Fibroblast of skin of left biceps (primary cell): ENCODE measurements at regions not wholly inside any gene's neighbourhood (a gene's known extent, or its start where the extent isn't known, plus 50 kb on each side); places are given as distances from the start of the nearest gene placed in this dataset.

Source experiments
- DNase-seq, 2 experiments: peaks; one replicate each; pipeline ENCODE4 v3.0.0-alpha.2; 2013; ENCODE audit warnings: low read depth in 2 of 2

DNA sequence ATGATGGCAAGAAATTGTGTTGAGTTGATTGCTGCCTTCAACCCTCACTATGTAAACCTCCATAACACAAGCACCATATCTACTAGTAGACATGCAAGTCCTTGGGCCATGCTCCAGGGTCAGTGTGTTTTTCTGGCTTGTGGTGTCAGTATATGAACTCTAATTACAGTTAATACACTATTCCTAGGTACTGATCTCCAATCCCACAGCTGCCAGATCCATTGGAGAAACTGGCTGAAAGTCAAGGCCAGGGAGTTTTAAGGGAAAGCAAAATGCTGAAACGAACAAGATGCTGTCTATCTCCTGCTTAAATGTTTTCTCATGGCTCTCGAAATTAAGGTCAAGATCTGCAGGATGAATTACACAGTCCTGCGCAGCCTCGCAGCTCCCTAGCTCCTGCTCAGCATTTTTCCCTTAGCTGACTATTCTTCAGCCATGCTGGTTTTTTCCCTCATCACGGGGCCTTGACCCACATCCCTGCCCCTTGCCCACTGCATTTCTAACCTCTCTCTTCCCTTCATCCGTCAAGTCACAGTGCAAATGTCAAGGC is 425.0 kb upstream of the ADAMTS9 start:
- no peak for DNase-seq

DNA sequence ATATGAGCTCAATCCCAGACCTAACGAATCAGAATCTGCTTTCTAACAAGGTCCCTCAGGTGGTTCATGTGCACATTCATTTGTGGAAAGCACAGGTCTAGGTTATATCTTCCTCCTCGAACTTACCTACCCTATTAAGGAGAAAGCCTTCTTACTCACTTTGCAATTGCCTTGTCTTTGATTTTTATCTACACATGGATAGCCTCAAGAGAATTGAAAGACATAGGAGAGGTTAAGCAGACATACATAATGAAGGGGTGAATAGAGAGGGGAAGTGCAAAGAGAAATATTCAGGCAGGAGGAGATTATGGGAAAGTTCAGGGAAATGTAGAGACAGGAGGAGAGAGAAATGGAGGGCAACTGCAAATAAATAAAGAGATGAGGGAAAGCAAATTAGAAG is 422.9 kb upstream of the ADAMTS9 start:
- no peak for DNase-seq

DNA sequence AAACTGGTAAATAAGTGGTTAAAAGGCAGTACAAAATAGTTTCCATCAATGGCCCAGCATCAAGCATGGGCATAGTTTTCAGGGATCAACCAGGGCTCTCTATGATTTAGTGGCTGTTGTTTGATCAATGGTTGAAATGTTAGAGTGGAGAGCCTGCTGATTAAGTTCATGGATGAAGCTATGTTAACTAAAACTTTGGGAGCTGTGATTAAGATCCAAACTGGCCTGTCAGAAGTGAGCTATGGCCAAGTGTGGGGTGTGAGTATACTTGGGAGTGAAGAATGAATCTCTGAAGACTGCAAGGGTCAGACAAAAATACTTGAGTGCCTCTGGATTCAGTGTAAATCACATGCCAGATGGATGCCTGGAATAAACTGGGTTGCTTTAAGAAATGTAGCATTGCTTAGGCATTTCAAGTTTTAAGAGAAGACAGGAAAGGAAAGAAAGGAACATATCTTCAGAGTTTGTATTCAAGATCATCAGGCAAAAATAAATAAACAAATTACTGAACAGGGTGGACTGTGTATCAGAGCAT is 422.2 kb upstream of the ADAMTS9 start:
- no peak for DNase-seq

DNA sequence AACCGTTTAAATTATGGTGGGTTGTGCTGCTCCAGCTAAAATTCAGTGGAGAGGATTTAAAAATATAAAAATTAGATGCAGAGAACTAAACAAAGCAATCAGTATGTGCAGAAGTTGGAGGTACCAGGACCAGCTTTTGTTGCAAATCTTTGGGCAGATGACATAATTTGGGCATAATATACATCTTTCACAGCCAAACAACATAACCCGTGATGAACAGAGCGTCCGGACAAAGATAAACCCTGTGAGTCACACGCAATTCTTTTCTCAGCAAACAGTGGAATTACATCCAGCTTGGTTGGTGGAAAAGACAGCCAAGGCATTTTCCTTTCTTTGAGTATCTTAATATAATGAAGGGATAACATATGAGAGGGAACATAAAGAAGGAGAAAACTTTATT is 419.4 kb upstream of the ADAMTS9 start:
- DNase-seq, result no peak

DNA sequence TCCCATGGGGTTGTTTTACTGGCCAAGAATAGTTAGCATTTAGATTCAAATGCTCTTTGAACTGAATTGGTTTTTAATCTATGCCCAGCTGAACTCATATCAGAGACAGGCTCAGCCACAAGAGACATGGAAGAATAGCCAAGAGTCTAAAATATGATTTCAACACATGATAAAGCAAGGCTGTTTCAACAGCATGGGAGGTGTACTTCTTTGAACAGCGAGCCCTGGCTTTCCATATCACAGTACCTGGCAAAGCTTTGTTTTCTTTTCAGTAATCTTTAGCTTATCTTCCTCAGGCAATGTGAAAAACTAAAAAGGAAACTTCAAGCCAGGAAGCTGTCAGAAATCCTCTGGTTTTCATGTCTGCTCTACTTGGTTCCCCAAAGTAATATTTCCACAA is 413.6 kb upstream of the ADAMTS9 start:
- DNase-seq, result no peak

DNA sequence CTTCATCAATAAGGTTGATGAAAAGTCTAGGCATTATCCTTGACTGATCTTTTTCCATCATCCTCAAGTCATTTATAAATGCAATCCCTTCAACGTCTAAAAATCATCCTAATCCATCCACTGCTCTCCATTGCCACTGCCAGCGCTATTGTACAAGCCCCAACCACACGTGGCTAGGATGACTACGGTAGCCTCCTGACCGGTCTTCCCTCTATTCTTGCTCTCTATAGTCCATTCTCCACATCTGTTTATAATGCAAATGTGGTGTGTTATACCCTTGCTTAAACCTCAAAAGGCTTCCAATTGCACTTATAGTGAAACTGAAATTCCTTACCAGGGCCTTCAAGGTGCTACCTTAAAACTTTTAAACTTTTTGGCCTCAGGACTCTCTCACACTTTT is 410.6 kb upstream of the ADAMTS9 start:
- no peak for DNase-seq

DNA sequence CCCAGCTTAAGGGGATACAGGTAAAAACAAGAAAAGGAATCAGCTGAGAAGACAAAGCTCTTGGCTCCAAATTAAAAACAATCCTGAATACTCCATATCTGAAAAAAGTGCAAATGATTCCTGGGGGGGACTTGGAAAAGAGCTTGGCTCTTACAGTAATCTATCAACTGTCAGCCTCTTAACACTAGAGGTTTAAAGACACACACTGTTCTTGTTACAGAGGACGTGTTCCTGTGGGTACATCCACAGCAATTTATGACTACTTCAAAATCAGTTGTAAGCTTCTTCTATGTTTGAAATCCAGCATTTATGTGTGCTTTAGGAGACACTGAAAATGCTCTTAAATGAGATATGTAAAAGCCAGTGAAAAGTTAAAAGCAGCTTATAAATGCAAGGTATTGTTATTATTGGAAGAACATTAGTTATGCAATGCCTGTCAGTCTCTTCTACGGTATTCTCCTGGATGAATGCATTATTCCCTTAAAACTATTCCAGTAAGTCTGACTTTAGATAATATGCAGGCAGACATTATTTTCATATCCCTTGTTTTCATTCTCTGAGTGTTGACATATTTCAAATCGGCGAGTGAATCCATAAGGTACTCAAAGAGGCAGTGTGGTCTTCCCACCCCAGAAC is 408.4 kb upstream of the ADAMTS9 start:
- DNase-seq, result no peak

DNA sequence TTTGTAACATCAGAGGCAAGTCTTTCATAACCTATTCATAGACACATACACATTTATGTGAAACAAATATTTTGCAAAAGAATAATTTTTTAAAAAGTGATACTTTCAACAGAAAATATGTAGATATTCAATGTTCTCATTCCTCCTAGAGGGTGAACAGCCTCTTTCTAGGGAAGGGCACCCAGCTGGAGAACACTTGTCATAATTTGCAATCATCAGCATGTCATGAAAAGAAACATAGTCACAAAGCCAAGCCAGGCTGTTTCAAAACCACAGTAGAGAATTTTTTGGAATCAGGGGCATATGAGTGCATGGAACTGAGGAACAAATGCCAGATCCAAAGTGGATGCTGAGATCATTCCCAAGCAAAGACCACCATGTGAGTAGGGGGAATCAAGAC is 406.9 kb upstream of the ADAMTS9 start:
- no peak for DNase-seq

DNA sequence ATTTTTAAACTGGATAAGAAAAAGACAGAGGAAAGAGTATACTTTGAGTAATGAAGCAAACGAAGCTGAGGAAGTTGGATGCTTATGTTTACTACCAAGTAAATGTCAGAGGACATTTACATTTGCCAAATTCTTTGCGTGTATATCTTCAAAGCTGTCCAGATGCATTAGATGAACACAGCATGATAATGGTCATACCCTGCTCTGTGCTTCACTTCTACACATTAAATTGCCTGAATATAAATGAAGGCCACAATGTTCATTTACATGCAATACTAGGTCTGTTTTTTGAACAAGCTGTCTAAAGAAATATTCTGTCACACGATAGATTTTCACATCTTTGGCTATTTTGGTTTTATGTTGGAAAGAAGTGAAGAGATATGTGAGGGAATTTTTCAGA is 405.8 kb upstream of the ADAMTS9 start:
- no peak for DNase-seq

DNA sequence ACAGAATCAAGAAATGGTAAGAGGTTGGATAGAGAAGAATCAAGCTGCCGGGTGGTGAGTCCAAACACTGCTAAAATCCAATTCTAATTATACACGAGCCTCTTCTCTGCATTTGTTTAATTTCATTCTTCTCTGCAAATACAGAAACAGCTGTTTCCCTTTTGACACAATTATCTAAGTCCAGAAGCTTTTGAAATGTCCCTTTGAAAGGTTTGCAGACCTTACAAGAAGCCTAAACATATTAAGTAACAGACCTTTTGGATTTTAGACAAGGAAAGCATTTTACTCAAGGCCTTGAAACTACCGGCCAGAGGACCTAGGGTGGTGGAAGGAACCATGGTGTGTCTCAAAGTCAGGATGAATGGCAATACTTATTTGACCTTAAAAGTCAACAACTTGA is 403.8 kb upstream of the ADAMTS9 start:
- no peak for DNase-seq

DNA sequence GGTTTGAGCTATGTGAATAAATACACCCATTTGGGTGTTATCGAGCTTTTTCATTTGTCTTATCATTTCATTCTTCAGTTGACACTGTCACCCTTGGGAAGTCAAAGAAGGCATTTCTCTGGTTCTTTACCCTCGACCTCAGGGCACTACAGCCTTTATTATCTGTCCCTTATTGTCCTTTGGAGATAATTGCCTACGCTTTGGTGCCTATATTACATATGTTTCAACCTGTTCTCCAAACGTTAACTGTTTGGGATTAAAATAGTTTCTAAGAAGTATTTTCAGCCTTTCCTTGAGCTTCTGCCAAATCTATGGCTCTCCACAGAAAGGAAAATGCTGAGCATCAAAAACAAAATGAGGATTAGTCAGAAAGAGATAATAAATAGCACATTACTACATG is 395.4 kb upstream of the ADAMTS9 start:
- DNase-seq, result no peak

DNA sequence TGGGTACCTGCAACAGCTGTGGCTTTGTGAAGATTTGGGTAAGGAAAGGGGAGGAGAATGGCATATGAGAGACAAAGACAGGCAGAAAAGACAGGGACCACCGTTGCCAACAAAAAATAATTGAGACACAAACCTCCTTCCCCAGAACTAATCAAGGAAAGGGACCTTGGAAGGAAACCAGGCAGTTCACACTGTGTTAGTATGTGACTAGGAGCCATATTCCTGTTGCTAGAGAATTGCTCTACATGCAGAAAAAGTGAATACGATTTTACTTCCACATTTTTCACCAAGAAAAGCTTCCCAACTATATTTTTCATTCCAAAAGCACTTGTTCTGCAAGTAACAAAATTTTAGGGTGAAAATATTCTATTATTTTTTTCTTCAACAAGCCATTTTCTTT is 393.7 kb upstream of the ADAMTS9 start:
- DNase-seq, result no peak

DNA sequence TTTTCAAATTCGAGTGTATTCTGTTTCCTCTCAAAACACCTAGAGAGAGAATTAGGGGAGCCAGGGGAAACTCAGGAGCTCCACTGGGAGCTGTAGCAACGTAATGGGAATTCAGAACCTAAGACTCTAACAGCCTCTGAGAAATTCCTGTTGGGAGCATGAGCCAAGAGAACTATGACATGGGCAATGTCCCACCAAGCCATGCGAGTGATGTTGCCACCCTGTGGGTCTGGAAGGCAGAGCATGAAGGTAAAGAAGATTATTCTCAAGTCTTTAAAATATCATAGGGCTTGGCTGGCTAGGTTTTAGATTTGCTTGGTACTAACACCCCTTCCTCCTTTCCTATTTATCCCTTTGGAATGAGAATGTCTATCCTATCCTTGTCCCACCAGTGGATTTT is 392.6 kb upstream of the ADAMTS9 start:
- no peak for DNase-seq

DNA sequence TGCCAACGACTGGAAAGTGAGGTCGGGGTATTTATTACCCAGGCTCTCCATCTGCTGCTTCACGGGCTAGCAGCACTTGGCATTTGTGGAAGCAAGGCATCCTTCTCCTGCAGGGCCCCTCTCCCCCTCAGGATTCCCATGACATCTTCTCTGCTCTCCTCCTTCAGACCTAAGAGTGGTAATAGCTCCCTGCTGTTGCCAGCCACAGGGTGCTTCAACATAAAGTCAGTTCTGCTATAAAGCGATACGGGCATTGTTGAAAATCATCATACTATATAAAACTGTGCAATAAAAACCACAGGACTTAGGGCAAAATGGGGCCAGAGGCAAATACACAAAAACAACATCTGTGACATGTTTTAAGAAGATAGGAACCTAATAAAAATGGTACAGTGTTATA is 391.8 kb upstream of the ADAMTS9 start:
- DNase-seq, result no peak

DNA sequence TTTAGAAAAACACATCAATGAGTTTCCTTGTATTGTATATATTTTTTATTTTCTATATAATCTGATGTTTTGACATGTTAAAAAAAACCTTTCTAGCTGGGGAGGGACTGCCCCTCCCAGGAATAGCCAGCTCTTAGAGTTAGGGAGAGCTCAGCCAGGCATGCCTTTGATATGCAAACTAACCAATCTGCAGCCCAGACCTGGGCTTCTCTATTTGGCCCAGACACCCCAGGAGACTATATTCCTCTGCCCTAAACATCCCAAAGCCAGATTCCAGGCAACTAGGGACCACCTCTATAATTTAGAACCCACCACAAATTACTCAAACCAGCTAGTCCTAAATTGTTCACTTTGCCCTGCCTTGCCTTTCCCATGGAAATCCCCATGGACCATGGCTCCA is 390.9 kb upstream of the ADAMTS9 start:
- no peak for DNase-seq

DNA sequence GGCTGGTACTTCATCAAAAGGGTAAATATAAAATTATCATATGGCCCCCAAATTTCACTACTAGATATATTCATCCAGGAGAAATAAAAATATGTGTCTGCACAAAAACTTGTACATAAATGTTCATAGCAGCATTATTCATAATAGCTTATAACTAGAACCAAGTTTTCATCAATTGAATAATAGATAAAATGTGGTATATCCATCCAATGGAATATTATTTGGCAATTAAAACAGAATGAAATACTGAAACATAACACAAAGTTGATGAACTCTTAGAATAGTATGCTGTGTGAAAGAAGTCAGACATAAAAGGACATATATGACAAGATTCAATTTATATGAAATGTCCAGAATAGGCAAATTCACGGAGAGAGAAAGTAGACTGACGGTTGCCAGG is 389.3 kb upstream of the ADAMTS9 start:
- no peak for DNase-seq

DNA sequence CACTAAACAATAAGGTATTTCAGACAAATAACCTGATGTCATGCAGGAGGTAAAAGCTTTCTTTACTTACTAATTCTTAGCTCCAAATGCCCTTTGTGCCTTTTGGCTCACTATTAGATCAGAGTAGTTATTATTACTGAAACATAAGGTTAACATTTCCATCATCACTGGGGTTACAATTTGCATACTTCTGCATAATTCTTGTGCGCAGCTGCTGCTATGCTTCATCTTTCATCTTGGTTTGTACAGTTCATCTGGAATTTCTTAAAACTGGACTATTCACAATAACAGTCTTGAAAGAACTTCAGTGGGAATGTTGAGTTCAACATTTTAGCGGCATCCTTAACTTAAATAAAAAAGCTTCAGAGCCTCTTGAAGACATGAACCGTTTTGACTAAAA is 383.2 kb upstream of the ADAMTS9 start:
- no peak for DNase-seq

DNA sequence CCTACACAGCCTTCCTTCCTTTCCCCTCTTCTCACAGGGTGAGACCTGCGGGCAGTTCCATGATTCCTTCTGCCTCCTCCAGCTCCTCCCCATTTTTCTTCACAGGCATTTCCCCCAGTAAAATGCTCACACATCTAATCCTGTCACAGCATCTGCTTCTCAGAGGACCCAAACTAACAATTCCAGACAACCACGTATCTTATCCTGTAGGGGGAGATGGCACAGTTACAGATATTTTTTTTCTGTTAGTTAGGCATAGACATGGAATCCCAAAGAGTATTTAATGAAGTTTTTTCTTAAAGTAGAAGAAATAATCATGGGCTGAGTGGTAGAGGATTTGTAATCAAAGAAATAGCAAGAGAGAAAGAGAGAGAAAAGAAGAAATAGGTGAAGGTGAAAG is 373.1 kb upstream of the ADAMTS9 start:
- DNase-seq, result no peak

DNA sequence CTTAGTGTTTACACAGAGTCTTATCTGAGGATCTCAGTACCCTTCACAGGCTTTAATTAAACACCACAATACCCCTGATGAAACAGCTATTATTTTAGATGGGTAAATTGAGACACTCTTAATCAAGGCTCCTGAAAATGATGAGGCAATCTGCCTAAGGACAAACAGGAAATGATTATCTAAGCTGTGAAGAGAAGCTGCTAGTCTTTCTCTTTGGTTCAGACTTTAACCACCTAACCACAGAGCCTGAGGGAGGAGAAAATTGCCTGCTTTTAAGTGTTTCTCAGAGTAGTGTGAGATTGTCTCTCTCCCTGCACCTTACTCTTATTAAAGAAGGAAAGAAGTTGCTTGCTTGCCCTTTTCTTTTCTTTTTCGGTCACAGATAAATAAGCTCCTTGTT is 364.3 kb upstream of the ADAMTS9 start:
- no peak for DNase-seq

DNA sequence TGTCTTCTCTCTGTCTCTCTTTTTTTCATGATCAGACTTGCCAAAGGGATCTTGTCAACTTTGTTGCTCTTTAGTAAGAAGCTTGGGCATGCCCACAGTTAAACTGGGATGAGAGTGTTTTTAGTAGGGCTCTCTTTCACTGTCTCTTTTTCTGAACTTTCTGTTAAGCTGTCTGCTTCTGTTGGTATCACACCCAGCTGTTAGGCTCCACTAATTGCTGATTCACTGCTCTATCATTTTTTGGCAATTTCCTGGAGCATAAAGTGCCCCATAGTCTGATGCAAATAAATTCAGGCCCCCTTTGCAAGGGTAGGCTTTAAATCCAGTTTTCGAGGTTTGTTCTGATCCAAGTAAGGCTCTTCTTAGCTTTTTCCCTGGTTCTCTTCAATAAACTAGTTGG is 360.4 kb upstream of the ADAMTS9 start:
- DNase-seq, result no peak

DNA sequence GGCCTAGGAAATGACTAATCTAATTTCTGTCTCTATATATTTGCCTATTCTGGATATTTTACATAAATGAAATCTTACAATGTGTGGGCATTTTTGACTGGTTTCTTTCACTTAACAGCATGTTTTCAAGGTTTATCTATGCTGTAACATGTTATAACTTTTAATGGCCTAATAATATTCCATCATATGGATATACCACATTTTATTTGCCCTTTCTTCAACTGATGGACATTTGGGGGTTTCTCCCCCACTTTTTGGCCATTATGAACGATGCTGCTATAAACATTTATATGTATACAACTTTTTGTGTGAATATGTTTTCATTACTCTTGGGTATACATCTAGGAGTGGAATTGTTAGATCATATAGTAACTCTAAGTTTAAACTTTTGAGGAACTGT is 357.3 kb upstream of the ADAMTS9 start:
- no peak for DNase-seq

DNA sequence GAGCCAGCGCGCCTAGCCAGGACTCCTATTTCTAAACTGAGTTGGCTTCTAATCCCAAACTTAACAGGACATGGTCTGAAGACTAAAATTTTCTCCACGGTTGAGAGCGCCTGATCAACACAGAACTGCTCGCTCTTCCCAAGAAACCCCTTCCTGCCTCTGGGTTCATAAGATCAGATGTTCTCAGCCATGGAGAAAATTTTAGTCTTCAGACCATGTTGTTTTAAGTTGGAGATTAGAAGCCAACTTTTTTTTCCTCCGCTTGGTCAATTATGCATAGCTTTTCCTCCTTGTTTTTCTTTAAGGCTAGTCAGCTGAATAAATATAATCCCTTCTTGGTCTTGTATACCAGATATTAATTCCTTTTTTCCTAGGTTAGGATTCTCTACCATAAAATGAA is 356.6 kb upstream of the ADAMTS9 start:
- DNase-seq, result no peak

DNA sequence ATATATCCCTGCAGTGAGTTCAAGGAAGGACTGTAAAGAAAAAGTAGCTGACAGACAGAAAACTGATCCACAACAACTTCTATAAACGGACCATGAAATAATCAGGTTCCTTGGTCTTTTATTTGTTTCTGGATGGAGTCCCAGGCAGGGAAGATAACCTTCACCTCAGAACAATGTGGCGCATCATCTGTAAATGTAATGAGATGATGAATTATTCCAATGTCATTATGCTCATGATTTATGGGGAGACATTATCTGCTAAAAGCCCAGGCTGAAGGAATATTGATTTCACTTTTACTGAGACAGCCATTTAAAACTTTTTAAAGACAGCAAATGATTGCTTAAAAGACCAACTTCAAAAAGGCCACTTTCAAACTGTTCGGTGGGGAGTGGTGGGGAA is 354.9 kb upstream of the ADAMTS9 start:
- no peak for DNase-seq

DNA sequence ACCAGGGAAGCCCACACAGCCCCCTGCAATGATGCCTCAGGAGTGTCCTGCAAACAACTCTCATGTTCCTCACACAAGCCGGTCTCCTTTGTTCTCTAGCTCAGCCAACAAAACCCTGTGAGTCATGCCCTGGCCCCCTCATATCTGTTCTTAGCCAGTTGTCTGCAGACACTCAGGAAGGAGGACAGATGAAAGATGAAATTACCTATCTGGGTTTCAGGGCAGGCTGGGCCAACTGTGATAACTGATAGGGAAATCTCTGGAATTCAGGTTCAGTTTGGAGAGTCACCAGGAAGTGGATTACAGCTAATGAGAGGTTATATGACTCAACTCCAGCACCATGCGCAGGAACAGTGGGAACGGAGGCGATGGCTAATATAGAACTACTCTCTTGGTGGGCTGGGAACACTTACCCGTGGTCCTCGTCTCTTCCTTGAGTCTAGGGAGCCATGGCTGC is 352.0 kb upstream of the ADAMTS9 start:
- no peak for DNase-seq
